ENCODE measurements at regions not wholly inside any gene's neighbourhood (a gene's known extent, or its start where the extent isn't known, plus 50 kb on each side); places are given as distances from the start of the nearest gene placed in this dataset.
"Not testable (repeated sequence)": the region's sequence is repeated elsewhere in the genome, so short reads cannot be mapped to it uniquely, and the experiment has no call there.

DNA sequence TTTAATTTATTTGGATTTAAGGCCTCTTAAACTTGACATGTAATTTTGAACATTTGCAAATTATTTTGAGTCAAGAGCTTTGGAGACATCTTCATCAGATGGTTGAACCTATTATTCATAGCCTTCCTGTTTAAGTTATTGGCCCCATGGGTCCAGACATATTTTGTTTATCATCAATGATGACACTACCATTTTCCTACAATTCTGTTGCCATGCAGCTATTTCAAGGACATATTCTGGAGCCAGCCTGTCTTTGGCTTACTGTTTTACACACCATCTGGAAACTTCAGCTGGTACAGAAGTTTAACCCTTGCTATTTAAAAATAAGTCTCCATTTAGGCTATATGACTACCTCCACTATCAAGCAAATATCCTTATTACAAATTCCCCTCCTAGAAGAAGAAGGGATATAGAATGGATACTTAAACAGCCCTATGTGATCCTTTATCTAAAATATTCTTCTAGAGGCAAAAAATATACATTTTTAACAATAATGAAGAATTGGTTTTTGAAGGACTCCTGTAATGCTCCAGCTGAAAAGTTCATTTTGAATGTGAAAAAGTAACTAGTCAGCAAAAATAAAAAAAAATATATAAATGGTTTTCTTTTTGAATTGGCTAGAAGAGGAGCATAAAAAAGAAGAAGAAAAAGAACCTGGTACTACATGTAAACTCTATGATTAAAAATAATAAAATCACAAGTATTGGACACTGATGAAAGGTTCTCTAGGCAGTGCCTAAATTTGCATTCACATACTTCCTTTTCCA is 544.0 kb upstream of the HS3ST5 start:
- no peak for DNase-seq

DNA sequence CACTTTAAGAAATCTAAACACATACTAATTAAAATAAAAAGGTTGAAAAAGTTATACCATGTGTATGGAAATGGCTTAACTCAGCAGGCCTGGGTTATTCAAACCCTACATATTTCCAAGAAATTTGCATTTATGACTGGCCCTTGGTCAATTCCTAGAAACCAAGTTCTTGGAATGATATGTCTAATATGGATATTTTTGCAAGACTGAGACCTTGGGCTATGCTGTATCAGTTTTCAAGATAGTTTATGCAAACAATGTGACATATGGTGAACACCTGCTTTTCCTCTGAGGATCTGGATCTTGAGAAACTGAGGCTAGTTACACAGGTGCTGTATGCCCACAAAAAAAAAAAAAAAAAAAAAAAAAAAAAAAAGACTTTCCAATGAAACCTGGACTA is 536.9 kb upstream of the HS3ST5 start:
- no peak for DNase-seq

DNA sequence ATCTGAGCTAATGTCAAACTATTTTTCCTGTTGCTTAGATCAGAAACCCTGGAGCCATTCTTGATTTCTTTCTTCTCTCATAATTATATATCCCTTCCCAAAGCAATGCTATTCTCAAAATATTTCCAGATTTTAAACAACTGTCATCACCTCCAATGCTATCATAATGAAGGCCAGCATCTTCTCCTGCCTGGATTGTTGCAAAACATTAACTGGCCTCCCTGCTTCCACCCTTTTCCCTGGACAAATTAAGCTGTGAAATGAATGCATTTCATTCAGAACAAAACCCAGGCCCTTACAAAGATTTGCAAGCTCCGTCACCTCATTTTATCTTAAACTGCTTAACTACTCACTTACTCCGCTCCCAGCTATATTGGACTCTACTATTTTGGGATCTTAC is 535.3 kb upstream of the HS3ST5 start:
- no peak for DNase-seq

DNA sequence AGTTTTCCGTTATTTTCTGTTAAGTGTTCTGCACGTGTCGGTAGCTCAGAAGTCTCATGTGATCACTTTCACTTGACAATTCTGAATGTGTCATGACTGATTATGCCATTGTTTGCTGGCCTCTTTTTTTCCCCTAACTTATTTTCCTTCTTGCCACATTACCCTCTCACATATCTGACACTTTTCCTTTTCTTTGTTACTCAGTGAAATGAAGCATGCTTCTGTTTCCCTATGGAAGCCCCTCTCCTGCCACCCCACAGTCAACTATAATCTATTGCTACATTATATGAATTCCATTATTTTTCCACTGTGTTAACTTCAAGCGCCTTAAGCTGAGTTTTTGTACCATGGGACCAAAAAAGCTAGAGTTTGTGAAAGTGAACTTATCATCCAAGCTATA is 531.6 kb upstream of the HS3ST5 start:
- no peak for DNase-seq

DNA sequence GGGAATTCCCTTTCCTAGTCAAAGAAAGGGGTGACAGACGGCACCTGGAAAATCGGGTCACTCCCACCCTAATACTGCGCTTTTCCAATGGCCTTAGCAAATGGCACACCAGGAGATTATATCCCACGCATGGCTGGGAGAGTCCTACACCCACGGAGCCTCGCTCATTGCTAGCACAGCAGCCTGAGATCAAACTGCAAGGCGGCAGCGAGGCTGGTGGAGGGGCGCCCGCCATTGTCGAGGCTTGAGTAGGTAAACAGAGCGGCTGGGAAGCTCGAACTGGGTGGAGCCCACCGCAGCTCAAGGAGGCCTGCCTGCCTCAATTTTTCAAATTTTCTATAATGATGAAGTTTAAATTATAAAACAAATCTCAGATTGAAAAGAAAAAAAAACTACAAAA is 522.7 kb upstream of the HS3ST5 start:
- DNase-seq, result not testable (repeated sequence)

DNA sequence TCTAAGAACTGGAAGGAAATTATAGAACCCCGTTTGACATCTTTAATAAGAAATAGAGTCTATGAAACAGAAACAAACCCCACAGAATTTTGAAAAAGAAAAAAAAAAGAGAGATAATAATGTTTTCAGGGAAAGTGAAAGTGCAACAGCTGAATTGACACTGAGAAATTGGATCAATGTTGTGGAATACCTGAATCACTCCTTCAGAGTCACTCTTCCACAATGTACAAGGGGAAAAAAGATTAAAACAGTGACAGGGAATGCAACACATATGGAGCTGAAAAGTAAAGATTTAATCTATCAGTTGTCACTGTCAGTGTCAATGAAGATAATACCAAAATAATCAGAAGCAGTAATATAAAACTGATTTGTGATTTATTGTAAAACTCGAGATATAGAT is 520.8 kb upstream of the HS3ST5 start:
- DNase-seq, result no peak

DNA sequence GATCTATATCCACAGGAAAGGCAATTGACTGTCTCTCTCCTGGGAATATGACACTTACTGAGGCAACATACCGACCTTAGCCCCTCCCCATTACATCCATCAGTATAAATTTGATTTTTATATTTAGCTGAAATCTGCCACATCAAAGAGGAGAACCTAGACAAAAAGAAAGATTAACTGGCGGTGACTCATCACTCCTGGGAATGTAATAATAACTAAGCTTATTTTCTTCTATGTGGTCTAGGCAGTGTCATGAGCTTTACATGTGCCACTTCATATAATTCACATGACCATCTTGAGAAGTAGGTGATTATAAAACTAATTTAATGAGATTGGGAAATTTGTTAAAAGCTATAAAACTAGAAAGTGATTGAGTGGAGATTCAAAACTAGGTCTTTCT is 520.0 kb upstream of the HS3ST5 start:
- peak; percentile 5 for DNase-seq

DNA sequence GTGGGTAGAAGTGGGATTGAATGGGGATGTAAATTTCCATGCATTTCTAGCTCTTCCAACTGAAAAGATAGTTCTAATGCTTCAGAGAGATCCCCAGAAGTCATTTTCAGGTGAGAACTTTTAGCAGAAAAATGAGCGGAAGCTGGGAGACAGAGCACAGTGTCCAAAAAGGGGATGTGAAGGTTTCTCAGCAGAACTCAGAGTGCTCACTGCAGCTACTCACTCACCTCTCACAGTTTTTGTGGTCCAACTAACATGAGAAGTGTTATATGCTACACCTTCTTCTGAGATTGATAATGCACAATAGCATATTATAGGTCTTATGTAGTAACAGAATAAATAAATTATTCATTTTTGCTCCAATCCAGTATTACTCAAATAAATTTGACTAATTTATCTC is 519.2 kb upstream of the HS3ST5 start:
- DNase-seq, result no peak

DNA sequence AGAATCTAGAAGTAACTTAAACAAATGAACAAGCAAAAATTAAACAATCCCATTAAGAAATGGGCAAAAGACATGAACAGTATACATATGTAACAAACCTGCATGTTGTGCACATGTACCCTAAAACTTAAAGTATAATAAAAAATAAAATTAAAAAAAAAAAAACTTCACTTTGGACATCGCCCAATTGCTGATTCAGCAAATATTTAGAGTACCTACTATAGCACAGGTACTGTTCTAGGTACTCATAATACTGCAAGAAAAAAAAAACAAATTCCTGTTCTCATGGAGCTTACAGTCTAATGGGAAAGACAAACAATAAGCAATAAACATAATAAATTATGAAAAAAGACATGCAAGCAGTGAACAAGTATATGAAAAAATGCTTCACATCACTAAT is 501.5 kb upstream of the HS3ST5 start:
- no peak for DNase-seq

DNA sequence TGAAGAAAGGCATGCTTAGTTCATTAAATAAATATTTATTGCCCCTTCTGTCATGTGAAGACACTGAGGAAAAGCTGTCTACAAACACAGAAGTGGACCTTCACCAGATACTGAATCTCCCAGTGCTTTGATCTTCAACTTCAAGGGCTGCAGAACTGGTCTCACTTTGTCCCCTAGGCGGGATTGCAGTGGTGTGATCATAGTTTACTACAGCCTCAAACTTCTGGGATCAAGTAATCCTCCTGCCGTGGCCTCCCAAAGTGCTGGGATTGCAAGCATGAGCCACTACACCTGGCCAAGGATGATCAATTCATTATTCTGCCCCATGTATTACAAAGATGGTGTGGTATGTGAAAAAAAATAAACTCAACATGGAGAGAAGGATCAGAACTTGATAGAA is 496.2 kb upstream of the HS3ST5 start:
- no peak for DNase-seq

DNA sequence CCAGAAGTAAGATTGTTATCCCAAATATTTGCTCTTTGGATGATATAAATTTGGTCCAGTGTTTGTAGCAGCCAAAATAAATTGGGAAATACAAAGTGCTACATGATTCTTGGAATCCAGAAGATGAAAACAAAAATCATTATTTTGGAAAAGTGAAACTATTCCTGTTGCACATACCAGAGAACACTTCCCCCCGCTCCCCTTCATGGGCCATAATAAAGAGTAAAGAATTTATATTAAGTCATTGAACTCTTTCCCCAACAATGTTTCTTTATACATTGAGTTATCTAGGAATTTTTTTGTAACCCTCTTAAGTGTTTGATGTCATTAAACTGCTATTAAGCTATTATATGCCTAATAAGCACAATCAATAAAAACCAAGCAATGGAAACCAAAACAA is 490.4 kb upstream of the HS3ST5 start:
- DNase-seq, result no peak

DNA sequence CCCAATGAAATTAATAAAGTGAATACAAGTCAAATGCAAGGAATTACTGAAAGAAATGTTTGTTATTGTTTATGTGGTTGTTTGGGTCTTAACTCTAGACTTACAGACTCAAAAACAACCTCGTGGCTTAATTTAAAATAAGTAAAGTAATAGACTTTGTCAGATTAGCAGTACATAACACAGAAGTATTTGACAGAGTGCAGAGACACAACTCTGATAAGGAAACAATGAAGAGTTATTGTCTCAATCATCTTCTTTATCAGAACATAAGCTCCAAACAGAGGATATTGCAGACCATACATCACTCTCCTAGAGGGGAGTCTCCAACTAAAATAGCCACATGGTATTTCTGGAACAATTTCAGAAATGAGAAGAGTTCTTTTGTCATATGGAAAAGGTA is 487.7 kb upstream of the HS3ST5 start:
- no peak for DNase-seq

DNA sequence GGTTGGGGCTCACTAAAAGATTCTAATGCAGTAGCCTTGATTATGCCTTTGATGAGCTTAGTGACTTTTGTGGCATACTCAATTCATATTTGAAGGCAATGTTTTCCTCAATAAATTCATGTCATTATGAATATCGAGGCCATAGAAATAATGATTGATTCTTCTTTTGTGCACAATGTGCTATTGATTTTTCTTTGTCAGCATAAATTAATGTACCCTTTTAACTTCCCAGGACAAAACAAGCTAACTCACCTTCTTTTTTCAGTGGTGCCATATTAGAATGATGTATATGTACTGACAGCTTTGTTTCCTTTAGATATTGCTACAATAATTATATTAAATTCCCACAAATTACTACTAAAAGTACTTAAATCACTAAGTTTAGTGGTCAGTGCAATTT is 484.3 kb upstream of the HS3ST5 start:
- DNase-seq, result no peak

DNA sequence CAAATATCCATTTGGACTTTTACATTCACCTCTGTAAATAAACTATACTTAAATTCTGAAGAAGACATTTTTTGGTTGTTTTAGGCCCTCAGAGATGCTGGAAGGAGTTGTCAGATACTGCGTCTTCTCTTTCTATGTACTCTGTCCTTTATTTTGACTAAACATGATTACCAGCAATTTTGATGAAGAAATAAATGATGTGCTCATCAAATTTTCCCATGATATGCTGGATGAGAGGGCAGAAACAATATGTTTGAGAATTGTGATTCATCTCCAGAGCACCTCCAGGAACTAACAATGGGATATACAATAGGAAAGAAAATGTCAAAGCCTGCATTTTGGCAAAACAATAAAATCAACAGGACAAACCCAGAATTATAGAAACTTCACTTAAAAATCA is 481.6 kb upstream of the HS3ST5 start:
- DNase-seq, result no peak

DNA sequence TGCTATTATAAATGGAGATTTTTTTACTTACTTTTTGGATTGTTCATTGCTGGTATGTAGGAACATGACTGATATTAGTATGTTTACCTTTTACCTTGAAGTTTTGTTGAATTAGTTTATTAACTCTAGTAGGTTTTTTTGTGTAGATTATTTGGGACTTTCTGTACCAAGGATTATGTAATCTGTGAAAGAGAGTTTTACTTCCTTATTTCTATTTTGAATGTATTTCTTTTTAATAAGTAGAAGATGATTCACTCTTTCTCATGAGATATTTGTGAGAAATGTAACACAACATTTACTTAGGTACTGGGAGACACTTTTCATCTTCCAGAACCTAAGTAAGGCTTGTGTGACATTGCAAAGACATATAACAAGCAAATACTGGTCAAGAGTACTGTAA is 473.9 kb upstream of the HS3ST5 start:
- DNase-seq, result no peak

DNA sequence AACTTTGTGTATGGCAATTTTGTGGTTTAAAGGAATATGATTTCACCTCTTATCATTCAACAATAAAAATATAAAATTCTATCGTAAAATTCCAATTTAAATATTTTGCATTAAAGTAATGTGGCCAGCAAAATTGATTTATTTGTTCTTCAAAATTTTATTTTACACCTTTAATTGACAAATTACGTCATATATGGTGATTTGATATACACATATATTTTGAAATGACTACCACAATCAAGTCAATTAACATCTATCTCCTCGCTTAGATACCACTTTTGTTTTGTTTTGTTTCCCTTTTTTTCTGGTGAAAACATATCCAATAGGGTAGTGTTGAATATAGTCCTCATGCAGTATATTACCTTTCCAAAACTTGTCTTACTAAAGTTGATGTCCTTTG is 467.6 kb upstream of the HS3ST5 start:
- DNase-seq, result no peak

DNA sequence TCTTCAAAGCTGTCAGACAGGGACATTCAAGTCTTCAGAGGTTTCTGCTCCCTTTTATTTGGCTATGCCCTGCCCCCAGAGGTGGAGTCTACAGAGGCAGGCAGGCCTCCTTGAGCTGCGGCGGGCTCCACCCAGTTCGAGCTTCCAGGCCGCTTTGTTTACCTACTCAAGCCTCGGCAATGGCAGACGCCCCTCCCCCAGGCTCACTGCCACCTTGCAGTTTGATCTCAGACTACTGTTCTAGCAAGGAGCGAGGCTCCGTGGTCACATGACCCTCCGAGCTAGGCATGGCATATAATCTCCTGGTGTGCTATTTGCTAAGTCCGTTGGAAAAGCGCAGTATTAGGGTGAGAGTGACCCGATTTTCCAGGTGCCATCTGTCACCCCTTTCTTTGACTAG is 462.6 kb upstream of the HS3ST5 start:
- DNase-seq, result not testable (repeated sequence)

DNA sequence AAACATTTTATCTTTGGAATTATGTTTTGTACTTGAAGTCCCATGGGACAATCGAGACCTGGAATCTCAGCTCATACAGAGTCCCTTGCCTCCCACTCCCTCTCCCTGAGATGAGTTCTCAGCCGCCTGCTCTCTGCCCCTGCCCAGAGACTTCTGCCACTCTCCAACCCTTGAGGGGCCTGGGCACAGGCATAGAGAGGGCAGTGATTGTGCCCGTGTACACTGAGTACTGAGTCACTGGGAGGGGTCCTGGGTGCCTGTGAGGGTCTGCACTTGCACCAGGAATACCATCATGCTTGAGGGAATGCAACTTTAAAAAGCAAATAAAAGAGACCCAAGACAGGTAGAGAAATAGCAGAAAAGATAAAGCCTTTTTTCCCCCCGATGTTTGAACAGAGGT is 453.8 kb upstream of the HS3ST5 start:
- DNase-seq, result no peak

DNA sequence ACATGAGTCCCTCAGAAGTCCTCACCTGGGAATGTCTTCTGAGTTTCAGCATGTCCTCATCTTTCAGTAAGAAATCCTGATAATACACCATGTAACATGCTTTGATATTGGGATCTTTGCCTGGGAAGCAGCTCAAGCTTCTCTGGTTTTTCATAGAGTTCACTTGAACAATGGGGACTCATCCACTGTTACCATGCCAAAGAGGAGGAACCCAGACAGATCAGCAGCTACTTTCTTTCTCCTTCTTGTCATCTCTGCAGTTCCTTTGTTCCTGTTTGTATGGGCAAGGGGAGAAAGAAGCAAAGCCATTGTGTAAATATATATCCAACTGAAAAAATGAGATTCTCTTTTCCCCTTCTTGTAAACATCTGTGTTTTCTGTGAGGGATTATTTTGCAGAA is 450.6 kb upstream of the HS3ST5 start:
- DNase-seq, result no peak

DNA sequence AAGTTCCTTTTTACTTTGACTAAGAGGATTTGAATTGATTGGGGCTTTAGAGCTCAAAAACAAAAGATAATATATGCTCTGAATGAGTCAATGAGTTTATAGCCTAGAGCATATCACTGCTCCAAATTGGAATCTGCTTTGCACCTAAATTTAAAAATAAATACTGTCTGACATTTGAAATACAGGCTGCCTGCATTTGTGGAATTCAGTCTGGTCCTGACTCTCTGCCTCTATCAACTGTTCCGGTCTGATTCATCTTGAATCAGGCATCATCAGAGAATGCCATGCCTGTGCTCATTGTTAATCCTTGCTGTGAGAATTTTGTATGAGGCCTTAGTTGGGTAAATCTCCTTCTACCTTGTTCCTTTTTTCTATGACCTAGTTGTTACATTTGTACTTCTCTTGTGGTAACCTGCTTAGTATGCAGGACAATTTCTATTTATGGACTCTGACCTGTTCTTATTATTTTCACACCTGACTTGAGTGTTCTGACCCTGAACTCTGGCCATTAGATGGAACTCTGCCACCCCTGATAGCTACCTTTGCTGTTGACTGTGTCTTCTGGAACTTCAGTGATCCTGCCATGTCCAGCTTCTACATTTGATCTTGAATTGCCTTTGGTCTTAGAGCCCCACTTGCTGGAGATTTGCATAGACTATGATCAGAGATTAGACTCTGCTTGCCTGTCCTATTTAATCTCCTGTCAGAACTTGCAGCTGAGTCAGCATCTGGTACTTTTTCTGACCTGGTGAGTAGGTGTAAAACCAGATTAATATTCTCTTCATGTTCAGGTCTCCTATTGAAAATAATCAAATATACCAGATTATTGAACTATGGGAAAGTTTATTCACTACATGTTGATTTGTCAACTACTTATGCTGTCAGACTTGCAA is 442.7 kb upstream of the HS3ST5 start:
- DNase-seq, result no peak

DNA sequence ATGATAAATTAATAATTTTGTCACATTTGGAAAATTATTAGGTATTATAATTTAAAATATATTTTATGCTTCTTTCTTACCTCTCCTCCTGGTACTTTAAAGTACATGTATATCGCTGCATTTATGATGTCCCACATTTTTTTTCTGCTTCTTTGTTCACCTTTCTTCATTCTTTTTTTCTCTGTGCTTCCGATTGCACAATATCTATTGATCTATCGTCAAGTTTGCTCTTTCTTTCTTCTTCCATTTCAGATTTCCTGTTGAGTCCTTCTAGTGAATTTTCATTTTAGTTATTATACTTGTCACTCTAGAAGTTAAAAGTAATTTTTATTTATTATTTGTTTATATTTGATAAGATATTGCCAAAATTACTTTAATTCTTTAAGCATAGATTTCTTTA is 441.0 kb upstream of the HS3ST5 start:
- DNase-seq, result no peak

DNA sequence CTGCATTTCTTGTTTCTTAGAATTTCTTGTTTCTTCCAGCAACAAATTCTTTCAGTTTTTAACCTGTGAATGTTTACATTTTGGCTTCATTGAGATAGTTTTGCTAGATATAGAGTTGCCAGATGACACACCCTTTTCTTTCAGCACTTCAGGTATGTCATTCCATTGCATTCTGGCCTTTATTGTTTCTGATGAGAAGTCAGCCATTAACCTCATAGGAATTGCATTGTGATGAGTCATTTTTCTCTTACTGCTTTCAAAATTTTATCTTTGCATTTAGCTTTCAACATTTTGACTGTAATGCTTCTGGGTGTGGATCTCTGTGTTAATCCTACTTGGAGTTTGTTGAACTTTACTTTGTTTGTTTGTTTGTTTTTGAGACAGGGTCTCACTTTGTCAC is 440.3 kb upstream of the HS3ST5 start:
- no peak for DNase-seq

DNA sequence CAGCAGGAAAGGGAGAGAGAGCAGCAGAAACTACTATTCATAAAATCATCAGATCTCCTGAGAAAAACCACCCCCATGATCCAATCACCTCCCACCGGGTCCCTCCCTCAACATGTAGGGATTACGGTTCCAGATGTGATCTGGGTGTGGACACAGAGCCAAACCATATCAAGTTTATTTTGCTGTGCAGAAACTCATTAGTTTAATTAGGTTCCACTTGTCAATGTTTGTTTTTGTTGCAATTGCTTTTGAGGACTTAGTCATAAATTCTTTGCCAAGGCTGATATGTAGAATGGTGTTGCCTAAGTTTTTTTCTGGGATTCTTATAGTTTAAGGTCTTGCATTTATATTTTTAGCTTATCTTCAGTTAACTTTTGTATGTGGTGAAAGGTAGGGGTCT is 422.0 kb upstream of the HS3ST5 start:
- DNase-seq, result no peak

DNA sequence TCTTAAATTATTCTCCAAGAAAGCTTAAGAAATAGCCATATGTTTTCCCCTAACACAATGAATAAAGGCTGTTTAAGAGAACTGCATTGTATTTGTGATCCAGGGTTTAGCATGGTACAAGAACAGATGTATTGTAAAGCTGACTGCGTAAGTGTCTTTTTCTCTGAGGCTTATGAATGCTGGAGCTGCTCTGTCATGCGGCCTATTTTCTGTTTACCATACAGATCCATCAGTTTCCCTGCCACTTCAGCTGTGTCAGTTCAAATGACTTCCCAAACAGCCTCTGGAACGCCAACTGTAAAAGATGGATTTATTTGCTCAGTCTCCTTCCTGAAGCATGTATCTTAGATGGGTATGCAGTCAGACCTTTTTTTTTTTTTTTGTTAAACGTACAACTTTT is 419.3 kb upstream of the HS3ST5 start:
- DNase-seq, result no peak

Data from fibroblast of upper back skin (primary cell).